ENCODE measurements at regions not wholly inside any gene's neighbourhood (a gene's known extent, or its start where the extent isn't known, plus 50 kb on each side); places are given as distances from the start of the nearest gene placed in this dataset.

DNA sequence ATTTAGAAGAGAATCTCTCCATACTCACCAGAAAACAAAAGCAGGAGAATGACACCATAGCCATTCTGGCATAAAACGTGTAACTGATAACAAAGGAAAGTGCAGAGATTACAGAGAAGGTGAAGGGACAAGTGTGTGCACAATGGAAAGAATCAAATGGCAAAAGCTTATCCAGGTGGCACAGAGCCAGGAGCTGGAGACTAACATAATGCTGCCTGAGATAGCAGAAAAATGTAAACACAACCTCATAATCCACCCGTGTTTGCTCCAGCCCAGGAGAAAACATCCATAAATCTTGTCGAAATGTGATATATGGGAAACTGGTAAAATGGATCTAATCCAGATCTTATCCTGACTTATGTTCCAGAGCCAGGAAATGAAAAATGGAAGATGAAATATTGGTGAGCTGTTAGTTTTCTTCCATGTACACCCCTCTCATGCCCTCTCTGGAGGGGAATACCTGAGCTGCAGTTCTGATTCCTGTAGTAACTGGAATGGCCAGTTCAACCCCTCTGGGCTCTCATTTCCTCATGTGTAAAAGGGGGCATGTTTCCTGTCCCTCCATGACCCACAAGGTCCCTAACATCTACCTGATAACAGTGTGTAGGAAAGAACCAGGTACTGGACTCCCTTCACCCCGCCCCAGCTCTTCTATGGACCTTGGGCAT is 212.3 kb upstream of the DAPK1 start:
- Histone ChIP-seq H3K4me1 (no peaks in the 10 kb centered on the region), H3K4me3 (no peak overlapping the region), H3K27ac (no peak overlapping the region), H3K9me3 (no peaks in the 10 kb centered on the region), H3K27me3 (ENCODE audit: insufficient read depth in 3 of 3, low read length in 2 of 3) (no peaks in the 10 kb centered on the region), H3K36me3 (ENCODE audit: insufficient read depth in 1 of 2, low read depth in 1 of 2) (no peaks in the 10 kb centered on the region)
- DNase-seq (no peak), ATAC-seq (no peak)
- intact Hi-C loops (cut with DNase I), result no loop called here
- TF ChIP-seq, protein P1, sequence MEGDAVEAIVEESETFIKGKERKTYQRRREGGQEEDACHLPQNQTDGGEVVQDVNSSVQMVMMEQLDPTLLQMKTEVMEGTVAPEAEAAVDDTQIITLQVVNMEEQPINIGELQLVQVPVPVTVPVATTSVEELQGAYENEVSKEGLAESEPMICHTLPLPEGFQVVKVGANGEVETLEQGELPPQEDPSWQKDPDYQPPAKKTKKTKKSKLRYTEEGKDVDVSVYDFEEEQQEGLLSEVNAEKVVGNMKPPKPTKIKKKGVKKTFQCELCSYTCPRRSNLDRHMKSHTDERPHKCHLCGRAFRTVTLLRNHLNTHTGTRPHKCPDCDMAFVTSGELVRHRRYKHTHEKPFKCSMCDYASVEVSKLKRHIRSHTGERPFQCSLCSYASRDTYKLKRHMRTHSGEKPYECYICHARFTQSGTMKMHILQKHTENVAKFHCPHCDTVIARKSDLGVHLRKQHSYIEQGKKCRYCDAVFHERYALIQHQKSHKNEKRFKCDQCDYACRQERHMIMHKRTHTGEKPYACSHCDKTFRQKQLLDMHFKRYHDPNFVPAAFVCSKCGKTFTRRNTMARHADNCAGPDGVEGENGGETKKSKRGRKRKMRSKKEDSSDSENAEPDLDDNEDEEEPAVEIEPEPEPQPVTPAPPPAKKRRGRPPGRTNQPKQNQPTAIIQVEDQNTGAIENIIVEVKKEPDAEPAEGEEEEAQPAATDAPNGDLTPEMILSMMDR (IDR thresholded peaks at IDR 0.05), result no peak
- 44 to 52% (median 51%) methylated on average over 4 of the region's 4 CpGs for WGBS, 3 donors

DNA sequence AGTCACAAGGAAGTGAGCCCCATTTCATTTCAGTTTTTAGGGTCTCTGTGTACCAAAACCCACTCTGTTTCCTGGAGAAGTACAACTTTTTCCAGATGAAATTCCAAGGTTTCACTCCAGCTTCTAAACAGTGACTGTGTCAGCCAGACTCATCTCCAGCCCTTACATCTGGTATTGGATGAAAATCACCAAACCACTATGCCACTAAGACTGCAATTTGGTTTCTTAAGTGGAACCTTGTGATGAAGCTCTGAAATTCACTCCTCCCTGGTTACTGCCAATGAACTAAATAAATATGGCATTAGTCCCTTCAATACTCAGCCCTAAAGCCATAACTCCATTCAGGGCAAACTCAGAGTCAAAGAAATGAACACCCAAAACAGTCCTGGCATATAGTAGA is 211.2 kb upstream of the DAPK1 start:
- no peaks in the 10 kb centered on the region for H3K36me3 ChIP-seq (ENCODE audit: insufficient read depth in 1 of 2, low read depth in 1 of 2)
- DNase-seq (no peak), ATAC-seq (no peak)
- no peaks in the 10 kb centered on the region for H3K4me1 ChIP-seq
- intact Hi-C loops (cut with DNase I), result no loop called here
- H3K9me3 ChIP-seq, result no peaks in the 10 kb centered on the region
- no peak overlapping the region for H3K4me3 ChIP-seq
- TF ChIP-seq, protein P1 (IDR thresholded peaks at IDR 0.05), result no peak
- no peak overlapping the region for H3K27ac ChIP-seq
- no peaks in the 10 kb centered on the region for H3K27me3 ChIP-seq (ENCODE audit: insufficient read depth in 3 of 3, low read length in 2 of 3)

DNA sequence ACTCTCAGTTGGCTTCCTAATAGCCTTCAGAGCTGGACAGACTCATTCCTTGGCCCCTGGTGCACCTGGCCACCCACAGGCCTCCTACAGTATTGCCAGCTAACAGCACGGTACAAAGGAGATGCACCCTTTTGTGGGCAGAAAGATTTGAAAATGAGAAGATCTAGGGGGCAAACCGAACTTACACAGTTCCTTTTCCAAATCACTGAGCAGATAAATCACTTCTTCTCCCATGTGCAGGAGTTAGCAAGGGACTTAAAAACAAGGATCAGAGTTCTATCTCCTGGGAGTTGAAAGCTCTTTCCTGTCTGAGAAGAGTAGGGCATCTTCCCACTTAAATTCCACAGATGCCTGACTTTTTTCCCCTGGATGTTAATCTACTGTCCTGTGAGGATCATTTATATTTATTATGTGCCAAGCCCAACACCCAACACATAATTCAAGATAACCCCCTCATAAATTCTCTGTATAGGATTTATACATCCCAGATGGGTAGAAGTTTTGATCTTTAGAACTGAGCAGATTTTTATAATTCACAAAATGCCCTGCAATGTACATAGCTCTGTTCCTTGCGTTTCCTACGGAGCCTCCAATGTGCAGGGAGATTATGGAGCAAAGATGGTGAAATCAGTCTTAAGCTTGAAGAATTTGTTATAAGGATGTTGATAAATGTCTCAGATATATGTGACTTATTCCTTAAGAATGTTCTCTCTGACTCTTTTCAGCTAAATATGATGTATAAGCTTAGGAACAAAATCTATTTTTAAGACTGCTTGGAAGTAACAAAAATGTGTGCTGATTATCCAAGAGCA is 207.2 kb upstream of the DAPK1 start:
- peak in 1 of 4 donors; percentile 56 for ATAC-seq
- Histone ChIP-seq H3K4me3 (no peak overlapping the region), H3K4me1 (no peaks in the 10 kb centered on the region), H3K9me3 (no peaks in the 10 kb centered on the region), H3K27ac (no peak overlapping the region), H3K27me3 (ENCODE audit: insufficient read depth in 3 of 3, low read length in 2 of 3) (no peaks in the 10 kb centered on the region), H3K36me3 (ENCODE audit: insufficient read depth in 1 of 2, low read depth in 1 of 2) (no peaks in the 10 kb centered on the region)
- intact Hi-C loops (cut with DNase I), result no loop called here
- TF ChIP-seq, protein P1 (IDR thresholded peaks at IDR 0.05), result peak; percentile 9
- DNase-seq, result no peak
- WGBS, 3 donors, result 59 to 63% (median 62%) methylated on average over 4 of the region's 4 CpGs

DNA sequence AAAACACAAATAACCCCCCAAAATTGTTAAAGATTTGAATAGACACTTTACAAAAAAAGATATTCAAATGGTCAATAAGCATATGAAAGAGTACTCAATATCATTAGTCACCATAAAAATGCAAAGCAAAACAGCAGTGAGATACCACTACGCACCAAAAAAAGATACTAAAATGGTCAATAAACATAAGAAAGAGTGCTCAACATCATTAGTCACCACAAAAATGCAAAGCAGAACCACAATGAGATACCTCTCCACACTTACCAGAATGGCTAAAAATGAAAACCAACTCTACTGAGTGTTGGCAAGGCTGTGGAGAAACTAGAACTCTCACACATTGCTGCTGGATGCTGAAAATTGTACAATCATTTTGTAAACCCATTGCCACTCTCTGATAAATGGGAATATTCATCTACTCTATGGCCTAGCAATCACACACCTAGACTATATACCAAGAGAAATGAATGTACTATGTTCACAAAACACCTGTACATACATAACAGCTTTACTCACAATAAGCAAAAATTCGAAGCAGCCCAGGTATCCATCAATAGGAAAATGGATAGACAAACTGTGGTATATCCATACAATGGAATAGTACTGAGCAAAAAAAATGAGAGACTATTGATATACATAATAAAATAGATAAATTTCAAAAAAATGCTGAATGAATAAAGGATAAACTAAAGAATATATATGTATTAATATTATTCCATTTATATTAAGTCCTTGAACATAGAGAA is 205.0 kb upstream of the DAPK1 start:
- intact Hi-C loops (cut with DNase I), result no loop called here
- DNase-seq (no peak), ATAC-seq (no peak)
- no peaks in the 10 kb centered on the region for H3K36me3 ChIP-seq (ENCODE audit: insufficient read depth in 1 of 2, low read depth in 1 of 2)
- no peak overlapping the region for H3K4me3 ChIP-seq
- H3K4me1 ChIP-seq, result no peaks in the 10 kb centered on the region
- TF ChIP-seq, protein P1 (IDR thresholded peaks at IDR 0.05), result no peak
- H3K9me3 ChIP-seq, result no peaks in the 10 kb centered on the region
- no peak overlapping the region for H3K27ac ChIP-seq
- 69 to 99% (median 94%) methylated on average over 2 of the region's 2 CpGs for WGBS, 3 donors
- no peaks in the 10 kb centered on the region for H3K27me3 ChIP-seq (ENCODE audit: insufficient read depth in 3 of 3, low read length in 2 of 3)

Data from psoas muscle (tissue), 7 donors.